Muscle layer of colon (tissue), 2 donors: ENCODE measurements at regions not wholly inside any gene's neighbourhood (a gene's known extent, or its start where the extent isn't known, plus 50 kb on each side); places are given as distances from the start of the nearest gene placed in this dataset.
"Not testable (repeated sequence)": the region's sequence is repeated elsewhere in the genome, so short reads cannot be mapped to it uniquely, and the experiment has no call there.

Source experiments
- H3K27ac ChIP-seq: one replicate; pipeline ENCODE4 v1.7.0; 2013; ENCODE audit warnings: low read depth, mild to moderate bottlenecking, low read length, moderate library complexity
- H3K27me3 ChIP-seq, 2 donors: one replicate each; pipeline ENCODE4 v1.7.0; 2013; ENCODE audit warnings: low read length in 2 of 2, mild to moderate bottlenecking in 2 of 2; ENCODE audit not compliant: insufficient read depth in 2 of 2, control insufficient read depth in 1 of 2
- H3K36me3 ChIP-seq: one replicate; pipeline ENCODE4 v1.7.0; 2013; ENCODE audit warnings: mild to moderate bottlenecking, low read length; ENCODE audit not compliant: insufficient read depth
- H3K4me1 ChIP-seq: one replicate; pipeline ENCODE4 v1.7.0; 2013; ENCODE audit warnings: mild to moderate bottlenecking, low read length; ENCODE audit not compliant: insufficient read depth
- H3K4me3 ChIP-seq, 2 donors: one replicate each; pipeline ENCODE4 v1.7.0; 2013; ENCODE audit warnings: low read length in 2 of 2, low read depth in 1 of 2, mild to moderate bottlenecking in 1 of 2, moderate library complexity in 1 of 2
- H3K9ac ChIP-seq: one replicate; pipeline ENCODE4 v1.7.0; 2013; ENCODE audit warnings: low read length
- H3K9me3 ChIP-seq: one replicate; pipeline ENCODE4 v1.7.0; 2013; ENCODE audit warnings: mild to moderate bottlenecking, low read length
- donor health status: abdominal sarcoma.
- donor health status: Adenocarcinoma of cecum.

DNA sequence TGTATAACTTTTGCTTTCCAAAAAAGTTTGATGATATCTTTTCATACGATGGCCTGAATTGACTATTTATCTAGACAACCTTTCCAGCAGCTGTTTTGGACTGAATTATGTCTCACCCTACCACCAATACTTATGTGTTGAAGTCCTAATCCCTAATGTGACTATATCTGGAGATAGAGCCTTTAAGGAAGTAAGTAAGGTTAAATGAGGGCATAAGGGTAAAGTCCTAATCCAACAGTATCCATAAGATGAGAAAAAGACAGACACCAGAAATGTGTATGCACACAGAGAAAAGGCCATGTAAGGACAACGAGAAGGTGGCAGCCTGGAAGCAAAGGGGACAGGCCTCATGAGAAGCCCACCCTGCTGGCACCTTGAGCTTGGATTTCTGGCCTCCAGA lies 86.6 kb upstream of the PPARGC1A start:
- Histone ChIP-seq H3K9me3 (no peaks in the 10 kb centered on the region), H3K27me3 (no peaks in the 10 kb centered on the region), H3K4me3 (no peak overlapping the region), H3K36me3 (no peaks in the 10 kb centered on the region), H3K27ac (no peak overlapping the region), H3K9ac (no peak overlapping the region), H3K4me1 (no peaks in the 10 kb centered on the region)

DNA sequence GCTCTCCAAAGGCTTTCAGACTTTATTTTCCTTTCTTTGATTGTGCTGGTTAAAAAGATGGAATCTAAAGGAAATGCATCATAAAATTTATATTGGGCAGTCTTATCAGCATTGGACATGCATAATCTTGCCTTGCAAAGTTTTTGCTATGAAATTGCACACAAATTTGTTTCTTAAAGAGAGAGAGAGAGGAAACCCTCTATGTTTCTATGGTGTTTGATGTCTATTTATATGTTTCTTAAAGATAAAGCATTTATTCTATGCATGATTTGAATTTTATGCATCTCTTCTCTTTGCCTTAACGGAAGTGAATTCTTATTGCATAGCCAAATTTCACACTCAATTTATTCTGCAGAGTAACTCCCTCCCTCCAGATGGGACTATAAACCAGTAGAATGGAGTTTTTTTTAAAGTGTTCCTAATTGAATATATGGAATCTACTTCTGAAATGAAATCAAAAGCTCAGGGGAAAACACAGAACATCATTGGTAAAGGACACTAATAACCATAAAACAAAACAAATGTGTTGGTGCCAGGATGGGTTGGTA lies 83.5 kb upstream of the PPARGC1A start:
- Histone ChIP-seq H3K4me3 (no peak overlapping the region), H3K9ac (no peak overlapping the region), H3K27ac (no peak overlapping the region)

DNA sequence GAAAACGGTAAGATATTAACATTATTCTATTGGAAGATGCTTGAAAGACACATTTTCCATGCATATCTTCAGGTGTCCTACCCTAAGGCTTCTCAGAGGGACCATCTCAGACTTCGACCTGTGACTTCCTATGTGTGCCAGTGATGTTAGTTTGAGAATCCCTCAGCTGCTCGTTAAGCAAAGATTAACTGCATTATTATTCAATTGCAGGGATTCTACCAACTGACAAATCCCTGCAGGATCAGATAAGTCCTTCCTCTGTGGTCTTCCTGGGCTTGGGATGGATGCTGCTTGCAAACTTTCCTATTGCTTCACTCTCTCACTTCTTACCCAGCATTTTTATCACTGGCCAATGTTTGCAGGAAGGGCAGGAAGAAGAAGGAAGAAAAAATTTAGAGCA lies 83.0 kb upstream of the PPARGC1A start:
- H3K4me3 ChIP-seq, result no peak overlapping the region
- no peaks in the 10 kb centered on the region for H3K27me3 ChIP-seq
- no peaks in the 10 kb centered on the region for H3K4me1 ChIP-seq
- H3K9ac ChIP-seq, result no peak overlapping the region
- no peaks in the 10 kb centered on the region for H3K36me3 ChIP-seq
- no peaks in the 10 kb centered on the region for H3K9me3 ChIP-seq
- H3K27ac ChIP-seq, result no peak overlapping the region

More for the DNA sequence above, 83.5 kb upstream of the PPARGC1A start:
- no peaks in the 10 kb centered on the region for H3K36me3 ChIP-seq
- H3K9me3 ChIP-seq, result no peaks in the 10 kb centered on the region
- no peaks in the 10 kb centered on the region for H3K4me1 ChIP-seq
- H3K27me3 ChIP-seq, result no peaks in the 10 kb centered on the region

DNA sequence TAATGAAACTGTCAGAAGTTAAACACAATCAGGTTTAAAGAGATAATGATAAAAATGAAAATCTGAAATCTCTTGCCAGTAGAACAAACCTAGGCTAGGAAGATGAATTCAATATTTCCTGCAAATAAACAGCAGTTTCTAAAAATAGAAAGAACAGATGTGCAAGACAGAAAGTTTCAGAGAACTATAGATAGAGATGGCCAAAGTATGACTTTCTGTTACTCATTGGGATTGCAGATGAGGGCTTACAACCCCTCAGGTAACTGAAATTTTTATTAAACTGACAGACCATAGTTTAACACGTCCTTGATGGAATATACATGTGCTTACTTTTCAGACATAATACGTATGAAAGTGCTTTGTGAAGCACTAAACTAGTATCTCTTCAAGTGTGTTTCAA lies 82.3 kb upstream of the PPARGC1A start:
- Histone ChIP-seq H3K9ac (no peak overlapping the region), H3K27me3 (no peaks in the 10 kb centered on the region), H3K9me3 (no peaks in the 10 kb centered on the region), H3K36me3 (no peaks in the 10 kb centered on the region), H3K27ac (no peak overlapping the region), H3K4me1 (no peaks in the 10 kb centered on the region), H3K4me3 (no peak overlapping the region)

DNA sequence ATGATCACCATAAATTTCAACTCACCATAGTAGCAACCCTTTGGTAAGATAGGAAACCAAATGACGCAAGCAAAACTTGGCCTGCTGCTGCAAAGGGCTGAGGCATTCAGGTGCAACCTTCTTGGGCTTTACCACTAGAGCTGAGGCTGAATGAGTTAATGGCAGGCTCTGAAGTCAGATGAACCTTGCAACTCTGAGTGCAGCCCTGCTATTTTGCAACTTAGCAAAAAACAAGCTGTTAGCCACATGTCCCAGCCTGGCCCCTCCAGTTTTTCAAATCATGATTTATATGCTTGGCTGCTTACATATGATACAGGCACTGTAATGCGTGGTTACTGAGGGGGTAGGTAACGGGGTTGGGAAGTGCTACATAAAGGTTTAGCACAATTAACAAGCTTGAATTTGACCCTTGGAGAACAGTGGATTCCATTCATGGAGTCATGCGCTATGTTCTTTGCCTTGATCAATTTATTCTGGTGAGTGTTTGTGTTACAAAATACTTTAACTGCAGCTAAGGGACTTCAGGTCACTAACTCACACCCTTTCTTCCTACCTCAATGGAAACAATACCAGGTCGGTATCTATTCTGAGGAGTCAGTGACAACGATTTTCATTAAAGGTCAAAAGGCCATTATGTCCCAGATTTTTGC lies 80.5 kb upstream of the PPARGC1A start:
- H3K27ac ChIP-seq, result no peak overlapping the region
- H3K27me3 ChIP-seq, result no peaks in the 10 kb centered on the region
- H3K4me1 ChIP-seq, result no peaks in the 10 kb centered on the region
- H3K9me3 ChIP-seq, result no peaks in the 10 kb centered on the region
- no peak overlapping the region for H3K4me3 ChIP-seq
- no peak overlapping the region for H3K9ac ChIP-seq
- no peaks in the 10 kb centered on the region for H3K36me3 ChIP-seq

DNA sequence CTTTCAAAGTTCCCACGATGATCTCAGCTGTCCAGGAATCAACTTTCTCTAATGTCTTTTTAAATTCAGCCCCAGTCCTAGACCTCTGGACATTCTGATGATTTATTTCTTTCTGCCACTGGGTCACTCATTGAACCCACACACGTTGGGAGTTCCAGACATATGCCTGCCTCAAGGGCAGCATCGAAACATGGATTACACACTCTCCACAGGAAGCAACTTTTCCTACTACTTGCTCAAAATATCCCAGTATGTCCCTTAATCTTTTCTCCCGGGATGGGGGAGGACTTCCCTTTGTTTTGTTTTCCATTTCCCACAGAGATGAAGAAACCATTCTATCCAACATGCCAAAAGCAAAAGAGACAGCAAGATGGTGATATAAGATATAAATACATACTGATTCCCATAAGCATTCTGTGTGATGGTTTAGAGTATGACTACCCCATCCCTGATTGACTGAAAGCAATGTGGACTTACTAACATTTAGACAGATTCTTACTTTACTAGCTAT lies 79.8 kb upstream of the PPARGC1A start:
- no peaks in the 10 kb centered on the region for H3K36me3 ChIP-seq
- no peaks in the 10 kb centered on the region for H3K27me3 ChIP-seq
- no peak overlapping the region for H3K4me3 ChIP-seq
- no peak overlapping the region for H3K27ac ChIP-seq
- no peak overlapping the region for H3K9ac ChIP-seq
- no peaks in the 10 kb centered on the region for H3K4me1 ChIP-seq
- no peaks in the 10 kb centered on the region for H3K9me3 ChIP-seq

DNA sequence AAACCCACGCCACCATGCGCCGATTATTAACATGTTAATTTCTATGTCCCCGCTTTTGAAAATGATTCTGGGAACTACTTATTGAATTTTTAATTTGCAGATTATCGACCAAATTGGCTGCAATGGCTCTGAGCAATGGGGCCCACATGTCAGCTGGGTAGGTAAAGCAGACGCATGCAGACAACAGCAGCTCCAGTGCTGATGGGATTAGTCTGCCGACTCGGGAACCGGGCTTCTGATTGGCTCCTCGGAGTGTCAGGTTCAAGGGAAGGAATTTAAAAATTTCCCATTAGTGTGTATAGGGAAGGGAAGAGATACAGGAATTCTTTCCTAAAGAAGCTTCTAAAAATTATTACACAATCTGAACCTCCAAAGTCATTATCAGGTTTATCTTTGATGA lies 77.4 kb upstream of the PPARGC1A start:
- no peaks in the 10 kb centered on the region for H3K36me3 ChIP-seq
- H3K27ac ChIP-seq, result no peak overlapping the region
- no peak overlapping the region for H3K9ac ChIP-seq
- H3K4me3 ChIP-seq, result no peak overlapping the region
- H3K27me3 ChIP-seq, result no peaks in the 10 kb centered on the region
- H3K4me1 ChIP-seq, result no peaks in the 10 kb centered on the region
- H3K9me3 ChIP-seq, result no peaks in the 10 kb centered on the region

DNA sequence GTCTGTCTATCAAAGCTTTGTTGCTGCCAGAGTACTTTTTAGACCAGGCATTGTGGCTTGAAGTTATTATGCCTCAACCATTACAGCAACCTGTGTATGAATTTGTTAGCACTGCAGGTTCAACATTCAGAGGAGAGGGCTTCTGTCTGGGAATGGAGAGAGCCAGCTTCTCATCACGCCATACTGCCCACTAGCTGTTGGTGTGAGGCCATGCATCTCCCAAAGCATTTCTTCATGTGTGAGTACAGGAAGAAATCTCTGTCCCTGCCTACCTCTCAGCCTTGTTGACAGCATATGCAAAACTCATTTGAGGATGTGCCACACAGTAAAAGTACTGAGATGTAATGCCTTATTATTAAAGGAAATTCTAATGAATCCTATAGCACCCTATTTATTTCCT lies 76.9 kb upstream of the PPARGC1A start:
- no peaks in the 10 kb centered on the region for H3K27me3 ChIP-seq
- no peak overlapping the region for H3K4me3 ChIP-seq
- H3K36me3 ChIP-seq, result no peaks in the 10 kb centered on the region
- H3K9ac ChIP-seq, result no peak overlapping the region
- no peaks in the 10 kb centered on the region for H3K4me1 ChIP-seq
- no peak overlapping the region for H3K27ac ChIP-seq
- no peaks in the 10 kb centered on the region for H3K9me3 ChIP-seq

DNA sequence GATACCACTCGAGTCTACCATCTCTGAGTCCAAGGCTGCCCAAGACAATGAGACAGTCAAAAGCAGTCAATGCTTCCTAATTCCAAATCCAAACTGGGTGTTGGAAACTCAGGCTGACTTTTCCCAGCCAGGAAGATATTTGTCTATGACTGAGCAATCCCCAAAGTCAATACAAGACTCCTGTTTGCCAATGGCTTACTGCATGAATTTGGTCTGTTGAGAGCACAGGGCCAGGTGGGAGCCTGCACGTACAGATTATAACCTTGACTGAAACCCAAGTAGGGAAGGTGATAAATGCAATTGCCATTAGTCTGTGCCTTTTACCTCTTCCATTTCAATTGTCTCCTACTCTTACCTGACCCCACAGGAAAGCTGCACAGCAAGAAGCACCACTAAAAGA lies 72.6 kb upstream of the PPARGC1A start:
- Histone ChIP-seq H3K27me3 (no peaks in the 10 kb centered on the region), H3K9me3 (no peaks in the 10 kb centered on the region), H3K36me3 (no peaks in the 10 kb centered on the region), H3K4me1 (no peaks in the 10 kb centered on the region), H3K9ac (no peak overlapping the region), H3K27ac (no peak overlapping the region), H3K4me3 (no peak overlapping the region)

DNA sequence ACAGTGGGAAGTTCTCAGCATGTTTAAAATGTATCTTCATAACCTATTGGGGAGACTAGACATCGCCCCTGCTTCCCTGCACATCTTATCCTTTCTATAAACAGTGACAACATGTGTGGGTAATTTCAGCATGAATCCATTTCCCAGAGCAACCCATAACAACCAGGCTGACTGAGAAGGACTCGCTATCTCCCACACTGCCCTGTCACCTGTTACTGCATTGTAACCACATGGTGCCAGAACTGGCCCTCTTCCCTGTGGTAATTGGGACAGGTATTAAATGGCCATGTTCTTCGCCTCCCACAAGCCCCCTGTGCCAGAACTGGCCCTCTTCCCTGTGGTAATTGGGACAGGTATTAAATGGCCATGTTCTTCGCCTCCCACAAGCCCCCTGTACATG lies 71.5 kb upstream of the PPARGC1A start:
- H3K27ac ChIP-seq, H3K9ac ChIP-seq, H3K9me3 ChIP-seq, H3K4me1 ChIP-seq, H3K27me3 ChIP-seq, H3K36me3 ChIP-seq, H3K4me3 ChIP-seq: not testable (repeated sequence)

DNA sequence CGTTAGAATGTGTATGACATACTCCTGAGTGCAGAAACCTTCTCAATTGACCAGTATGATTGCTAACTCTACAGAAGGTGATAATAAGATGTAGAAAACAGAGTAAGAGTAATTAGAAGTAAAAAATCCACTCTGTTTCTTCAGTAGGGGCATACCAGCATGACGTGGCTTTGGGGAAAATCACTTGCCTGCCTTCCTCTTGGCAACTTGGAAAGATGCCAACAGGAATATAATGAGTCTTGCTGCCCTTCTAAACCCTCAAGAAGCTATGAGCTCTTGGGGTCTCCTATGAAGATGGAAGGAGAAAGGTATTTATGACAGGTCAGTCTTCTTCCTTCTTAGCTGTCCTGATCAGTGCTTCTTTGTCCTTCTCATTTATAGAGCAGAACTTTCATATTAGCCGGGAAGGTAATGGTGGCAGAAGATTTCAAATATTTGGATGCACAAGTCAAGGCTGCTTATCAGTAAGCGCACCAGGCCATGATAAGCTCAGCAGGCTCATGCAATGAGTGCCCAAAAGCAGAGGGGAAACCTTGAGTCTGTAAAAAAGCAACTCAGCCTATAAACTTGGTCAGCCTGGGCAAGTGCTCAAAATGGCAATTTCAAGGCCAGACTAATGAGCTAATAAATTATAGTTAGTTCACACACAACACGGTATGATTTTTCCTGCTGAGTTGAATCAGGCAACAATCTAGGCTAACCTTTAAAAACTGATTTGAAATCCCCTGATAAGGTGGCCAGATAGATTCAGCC lies 69.7 kb upstream of the PPARGC1A start:
- no peaks in the 10 kb centered on the region for H3K9me3 ChIP-seq
- H3K4me3 ChIP-seq, result no peak overlapping the region
- H3K4me1 ChIP-seq, result no peaks in the 10 kb centered on the region
- no peaks in the 10 kb centered on the region for H3K36me3 ChIP-seq
- H3K27ac ChIP-seq, result no peak overlapping the region
- H3K9ac ChIP-seq, result no peak overlapping the region
- no peaks in the 10 kb centered on the region for H3K27me3 ChIP-seq
